Neutrophil (primary cell): ENCODE measurements at regions not wholly inside any gene's neighbourhood (a gene's known extent, or its start where the extent isn't known, plus 50 kb on each side); places are given as distances from the start of the nearest gene placed in this dataset.

Experiments
- H3K27ac ChIP-seq: fragments of 200-600 bp; sonication (generic); 2 replicates; pipeline ENCODE4 v1.5.1; 2016; ENCODE audit warnings: mild to moderate bottlenecking, moderate library complexity
- H3K27me3 ChIP-seq: fragments of 200-600 bp; sonication (generic); 2 replicates; pipeline ENCODE4 v1.6.0; 2016; ENCODE audit warnings: mild to moderate bottlenecking
- H3K36me3 ChIP-seq: fragments of 200-600 bp; sonication (generic); 2 replicates; pipeline ENCODE4 v1.5.1; 2017
- H3K4me1 ChIP-seq, 2 experiments: fragments of 200-600 bp in 1 of 2; sonication (generic) in 1 of 2; 1 replicate in 1 of 2; 2 replicates in 1 of 2; pipeline versions ENCODE4 v1.5.1 to v1.6.1; 2013 to 2016; ENCODE audit warnings: low read depth in 1 of 2, low read length in 1 of 2, mild to moderate bottlenecking in 1 of 2, moderate library complexity in 1 of 2; ENCODE audit not compliant: control insufficient read depth in 1 of 2, insufficient read depth in 1 of 2
- H3K4me3 ChIP-seq, 2 experiments: fragments of 200-600 bp in 1 of 2; sonication (generic) in 1 of 2; 1 replicate in 1 of 2; 2 replicates in 1 of 2; pipeline ENCODE4 v1.5.1; 2013 to 2016; ENCODE audit warnings: low read depth in 1 of 2, low read length in 1 of 2, mild to moderate bottlenecking in 1 of 2, moderate library complexity in 1 of 2
- H3K9me3 ChIP-seq: fragments of 200-600 bp; sonication (generic); 2 replicates; pipeline ENCODE4 v1.5.1; 2016
- CTCF ChIP-seq: fragments of 200-600 bp; sonication (generic); IDR thresholded peaks from 2 replicates; pipeline ENCODE4 v1.5.1; 2016; ENCODE audit warnings: antibody characterized with exemption

GRCh38 chr18:78596794-78597345 is 382.7 kb upstream of the SALL3 start:
- no peak overlapping the region for H3K4me3 ChIP-seq
- no peak overlapping the region for H3K27ac ChIP-seq
- no peaks in the 10 kb centered on the region for H3K9me3 ChIP-seq
- H3K36me3 ChIP-seq = no peaks in the 10 kb centered on the region
- H3K4me1 ChIP-seq = no peaks in the 10 kb centered on the region
- no peaks in the 10 kb centered on the region for H3K27me3 ChIP-seq
- TF ChIP-seq CTCF = no peak

- Histone ChIP-seq H3K4me3 (no peak overlapping the region), H3K9me3 (no peaks in the 10 kb centered on the region), H3K4me1 (no peaks in the 10 kb centered on the region), H3K27me3 (no peaks in the 10 kb centered on the region), H3K27ac (no peak overlapping the region), H3K36me3 (no peaks in the 10 kb centered on the region)
- no peak for TF ChIP-seq CTCF
Observed at GRCh38 chr18:78601349-78601748, 378.3 kb upstream of the SALL3 start.

- Histone ChIP-seq H3K4me3 (no peak overlapping the region), H3K27ac (no peak overlapping the region), H3K9me3 (no peaks in the 10 kb centered on the region), H3K36me3 (no peaks in the 10 kb centered on the region), H3K27me3 (no peaks in the 10 kb centered on the region), H3K4me1 (no peaks in the 10 kb centered on the region)
- no peak for TF ChIP-seq CTCF
Observed at GRCh38 chr18:78601923-78602322, 377.7 kb upstream of the SALL3 start.

GRCh38 chr18:78602430-78602829 is 377.2 kb upstream of the SALL3 start:
- no peaks in the 10 kb centered on the region for H3K36me3 ChIP-seq
- H3K27ac ChIP-seq = no peak overlapping the region
- TF ChIP-seq CTCF = no peak
- H3K9me3 ChIP-seq = no peaks in the 10 kb centered on the region
- H3K4me1 ChIP-seq = no peaks in the 10 kb centered on the region
- no peaks in the 10 kb centered on the region for H3K27me3 ChIP-seq
- H3K4me3 ChIP-seq = no peak overlapping the region

GRCh38 chr18:78603102-78603983 is 376.3 kb upstream of the SALL3 start:
- Histone ChIP-seq H3K9me3 (no peaks in the 10 kb centered on the region), H3K27ac (no peak overlapping the region), H3K27me3 (no peaks in the 10 kb centered on the region), H3K4me3 (no peak overlapping the region), H3K4me1 (no peaks in the 10 kb centered on the region), H3K36me3 (no peaks in the 10 kb centered on the region)
- TF ChIP-seq CTCF = no peak
